Common myeloid progenitor, CD34-positive (primary cell): ENCODE measurements at regions not wholly inside any gene's neighbourhood (a gene's known extent, or its start where the extent isn't known, plus 50 kb on each side); places are given as distances from the start of the nearest gene placed in this dataset.

Experiments
- CTCF ChIA-PET: fragments of 350-600 bp; sonication (Branson Sonifier 250); formaldehyde crosslinking; loops from one replicate; lab custom pipeline; 2021; ENCODE audit warnings: antibody characterized with exemption; lab: Charles Lee
- POLR2A ChIA-PET: fragments of 350-600 bp; sonication (Branson Sonifier 250); formaldehyde crosslinking; loops from one replicate; lab custom pipeline; 2021; ENCODE audit warnings: antibody characterized with exemption; lab: Charles Lee
- DNase-seq, 3 donors: peaks; one replicate each; pipeline versions ENCODE4 v3.0.0 to v3.0.0-alpha.2; 2013
- H3K27ac ChIP-seq, 2 experiments: 1 replicate in 1 of 2; 2 replicates in 1 of 2; pipeline ENCODE4 v1.7.0; 2013; ENCODE audit warnings: inconsistent platforms in 2 of 2, low read length in 2 of 2, mild to moderate bottlenecking in 2 of 2, low read depth in 1 of 2, moderate library complexity in 1 of 2; ENCODE audit not compliant: severe bottlenecking in 2 of 2, insufficient read depth in 1 of 2, poor library complexity in 1 of 2
- H3K27me3 ChIP-seq, 5 experiments: replicated peaks in 2 of 5; 1 replicate in 3 of 5; 2 replicates in 2 of 5; pipeline versions ENCODE4 v1.6.1 to v1.7.0; 2013; ENCODE audit warnings: low read length in 4 of 5, mild to moderate bottlenecking in 2 of 5, moderate library complexity in 2 of 5, inconsistent platforms in 1 of 5; ENCODE audit not compliant: insufficient read depth in 5 of 5, control insufficient read depth in 4 of 5
- H3K36me3 ChIP-seq, 4 experiments: 1 replicate in 2 of 4; 2 replicates in 2 of 4; pipeline versions ENCODE4 v1.6.1 to v1.7.0; 2013; ENCODE audit warnings: low read length in 3 of 4, control low read depth in 1 of 4, mild to moderate bottlenecking in 1 of 4; ENCODE audit not compliant: control insufficient read depth in 4 of 4, insufficient read depth in 4 of 4
- H3K4me1 ChIP-seq, 4 experiments: 1 replicate in 3 of 4; 2 replicates in 1 of 4; pipeline versions ENCODE4 v1.6.1 to v1.7.1; 2013; ENCODE audit warnings: low read length in 3 of 4, mild to moderate bottlenecking in 3 of 4, control low read depth in 1 of 4, inconsistent platforms in 1 of 4, moderate library complexity in 1 of 4; ENCODE audit not compliant: control insufficient read depth in 4 of 4, insufficient read depth in 4 of 4; ENCODE audit errors: control extremely low read depth in 1 of 4
- H3K4me3 ChIP-seq, 7 experiments: 1 replicate in 4 of 7; 2 replicates in 3 of 7; pipeline versions ENCODE4 v1.5.1 to v1.7.0; 2013; ENCODE audit warnings: mild to moderate bottlenecking in 7 of 7, low read length in 6 of 7, moderate library complexity in 6 of 7, inconsistent platforms in 2 of 7, low read depth in 2 of 7, control low read depth in 1 of 7; ENCODE audit not compliant: insufficient read depth in 4 of 7, control insufficient read depth in 1 of 7; ENCODE audit errors: extremely low read depth in 1 of 7
- H3K9me3 ChIP-seq, 5 experiments: 1 replicate in 4 of 5; 2 replicates in 1 of 5; pipeline versions ENCODE4 v1.6.1 to v1.7.1; 2013; ENCODE audit warnings: low read length in 4 of 5, mild to moderate bottlenecking in 2 of 5, inconsistent platforms in 1 of 5, low read depth in 1 of 5, moderate library complexity in 1 of 5; ENCODE audit not compliant: control insufficient read depth in 4 of 5, insufficient read depth in 2 of 5; ENCODE audit errors: control extremely low read depth in 1 of 5
- WGBS: methylation state at CpG from one replicate; pipeline ENCODE4 v1.1.5; 2013; ENCODE audit not compliant: insufficient coverage; 5-methylcytosine and 5-hydroxymethylcytosine counted together

DNA sequence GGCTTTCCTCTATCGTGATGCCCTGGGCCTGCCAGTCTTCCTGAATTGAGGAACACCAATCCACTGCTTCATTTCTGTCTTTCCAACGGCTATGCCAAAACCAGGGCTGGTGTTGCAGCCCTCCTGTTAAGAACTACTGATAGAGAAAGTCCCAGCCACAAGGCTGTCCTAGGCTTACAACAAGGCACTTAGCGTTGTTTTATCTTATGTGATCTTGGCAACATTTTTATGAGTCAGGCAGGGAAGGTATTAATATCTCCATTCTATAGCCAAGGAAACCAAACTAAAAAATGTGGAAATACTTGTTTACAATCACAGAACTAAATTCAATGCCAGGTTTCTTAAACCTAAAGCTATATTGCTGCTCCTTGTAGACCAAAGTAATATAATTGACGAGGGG is 89.9 kb upstream of the AMOTL1 start:
- Histone ChIP-seq H3K36me3 (no peaks in the 10 kb centered on the region), H3K4me1 (no peaks in the 10 kb centered on the region), H3K27me3 (peaks cover 0 to 3% (median 0%) of the 10 kb centered on the region in 5 experiments), H3K9me3 (no peaks in the 10 kb centered on the region), H3K27ac (no peak overlapping the region), H3K4me3 (no peak overlapping the region)
- ChIA-PET POLR2A (interaction anchor here (1.1 kb wide), 1 partner anchor 12 kb away, joined by 3 read pairs; no protein-coding TSS in a partner anchor), CTCF (no interaction called here)
- 85% methylated on average over 2 of the region's 4 CpGs for WGBS
- no peak for DNase-seq

GRCh38 chr11:94678901-94679300 is 89.3 kb upstream of the AMOTL1 start:
- ChIA-PET CTCF (no interaction called here), POLR2A (interaction anchor here (1.1 kb wide), 1 partner anchor 12 kb away, joined by 3 read pairs; no protein-coding TSS in a partner anchor)
- Histone ChIP-seq H3K4me1 (no peaks in the 10 kb centered on the region), H3K36me3 (no peaks in the 10 kb centered on the region), H3K4me3 (no peak overlapping the region), H3K27ac (no peak overlapping the region), H3K9me3 (no peaks in the 10 kb centered on the region), H3K27me3 (peaks cover 0 to 3% (median 0%) of the 10 kb centered on the region in 5 experiments)
- no peak for DNase-seq
- WGBS, result 100% methylated on average over 1 of the region's 1 CpG

DNA sequence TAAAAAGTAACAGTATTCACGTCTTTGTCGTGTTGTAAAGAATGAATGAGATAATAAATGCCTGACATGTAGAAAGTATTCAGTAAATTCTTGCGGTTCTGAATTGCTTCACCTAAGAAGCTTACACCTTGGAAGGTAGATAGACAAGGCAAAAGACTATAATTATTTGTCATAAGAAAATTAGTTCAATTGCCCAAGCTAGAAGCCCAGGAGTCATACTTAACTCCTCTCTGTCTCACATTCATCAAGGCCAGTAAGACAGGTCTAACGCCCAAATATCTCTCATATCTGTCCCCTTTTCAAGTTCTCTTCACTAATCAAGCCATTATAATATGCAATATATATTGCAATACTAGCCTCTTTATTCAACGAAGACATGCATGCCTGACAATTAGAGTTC is 87.7 kb upstream of the AMOTL1 start:
- Histone ChIP-seq H3K4me3 (no peak overlapping the region), H3K4me1 (no peaks in the 10 kb centered on the region), H3K27me3 (peaks cover 0 to 3% (median 0%) of the 10 kb centered on the region in 5 experiments), H3K9me3 (no peaks in the 10 kb centered on the region), H3K27ac (no peak overlapping the region), H3K36me3 (no peaks in the 10 kb centered on the region)
- ChIA-PET CTCF (no interaction called here), POLR2A (no interaction called here)
- WGBS, result 98% methylated on average over 4 of the region's 5 CpGs
- no peak for DNase-seq

DNA sequence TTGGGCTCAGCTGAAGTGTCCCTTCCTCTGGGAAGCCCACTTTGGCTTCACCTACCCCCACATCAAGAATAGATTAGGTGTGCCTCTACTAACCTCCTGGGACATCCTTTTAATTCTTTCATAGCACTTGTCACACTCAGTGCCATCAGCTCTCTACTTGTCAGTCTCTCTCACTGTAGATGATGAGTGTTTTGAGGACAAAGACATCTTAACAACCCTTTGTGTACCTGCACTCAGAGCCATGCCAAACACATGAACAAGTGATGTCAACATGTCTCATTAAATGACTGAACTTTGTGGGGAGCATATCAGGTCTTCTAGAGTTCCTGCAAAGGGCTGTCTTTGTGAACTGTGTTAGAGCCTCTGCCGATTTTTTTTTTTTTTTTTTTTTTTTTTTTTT is 87.0 kb upstream of the AMOTL1 start:
- WGBS, result no CpG with 5 or more reads among the region's 1 CpG
- Histone ChIP-seq H3K27ac (no peak overlapping the region), H3K27me3 (peaks cover 0 to 3% (median 0%) of the 10 kb centered on the region in 5 experiments), H3K4me3 (no peak overlapping the region), H3K4me1 (no peaks in the 10 kb centered on the region), H3K36me3 (no peaks in the 10 kb centered on the region), H3K9me3 (peaks cover 0 to 3% (median 0%) of the 10 kb centered on the region in 5 experiments)
- ChIA-PET CTCF (no interaction called here), POLR2A (no interaction called here)
- DNase-seq, result no peak

DNA sequence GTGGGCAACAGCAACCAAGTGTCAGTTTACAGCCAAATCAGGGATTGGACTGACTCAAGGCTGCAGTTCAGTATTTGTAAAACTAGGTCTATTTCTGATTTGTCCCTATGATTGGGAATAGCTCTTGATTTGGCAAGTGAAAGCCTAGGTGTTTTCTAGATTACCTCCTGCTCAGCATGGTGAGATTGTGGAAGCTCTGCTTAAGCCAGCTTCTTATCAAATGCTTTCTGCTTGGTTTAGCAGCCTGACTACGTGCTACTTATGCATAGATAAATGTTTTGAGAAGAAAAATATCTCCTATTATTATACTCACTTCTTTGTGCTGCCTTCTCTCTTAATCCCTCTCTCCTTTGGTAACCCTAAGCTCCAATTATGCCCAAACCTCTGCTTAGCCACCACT is 86.3 kb upstream of the AMOTL1 start:
- no peak overlapping the region for H3K4me3 ChIP-seq
- no peak overlapping the region for H3K27ac ChIP-seq
- DNase-seq, result no peak
- no peaks in the 10 kb centered on the region for H3K36me3 ChIP-seq
- ChIA-PET CTCF (no interaction called here), POLR2A (no interaction called here)
- peaks cover 0 to 4% (median 0%) of the 10 kb centered on the region in 5 experiments for H3K9me3 ChIP-seq
- no peaks in the 10 kb centered on the region for H3K4me1 ChIP-seq
- WGBS, result no CpG with 5 or more reads among the region's 1 CpG
- peaks cover 0 to 3% (median 0%) of the 10 kb centered on the region in 5 experiments for H3K27me3 ChIP-seq

- no peak overlapping the region for H3K4me3 ChIP-seq
- no peak overlapping the region for H3K27ac ChIP-seq
- 96% methylated on average over 2 of the region's 4 CpGs for WGBS
- no peaks in the 10 kb centered on the region for H3K4me1 ChIP-seq
- no peaks in the 10 kb centered on the region for H3K27me3 ChIP-seq
- H3K36me3 ChIP-seq, result no peaks in the 10 kb centered on the region
- no peak for DNase-seq
- ChIA-PET POLR2A (no interaction called here), CTCF (interaction anchor here (1.2 kb wide), 1 partner anchor 13 kb away, joined by 3 read pairs; no protein-coding TSS in a partner anchor)
- H3K9me3 ChIP-seq, result no peaks in the 10 kb centered on the region
Observed at GRCh38 chr11:94694309-94695060, 73.7 kb upstream of the AMOTL1 start.

GRCh38 chr11:94697156-94697555 is 71.0 kb upstream of the AMOTL1 start:
- Histone ChIP-seq H3K27me3 (no peaks in the 10 kb centered on the region), H3K27ac (no peak overlapping the region), H3K4me3 (no peak overlapping the region), H3K9me3 (no peaks in the 10 kb centered on the region), H3K4me1 (no peaks in the 10 kb centered on the region), H3K36me3 (no peaks in the 10 kb centered on the region)
- ChIA-PET CTCF (no interaction called here), POLR2A (no interaction called here)
- no peak for DNase-seq
